ENCODE measurements at regions not wholly inside any gene's neighbourhood (a gene's known extent, or its start where the extent isn't known, plus 50 kb on each side); places are given as distances from the start of the nearest gene placed in this dataset.

- H3K36me3 ChIP-seq (ENCODE audit: insufficient read depth, low read length), result no peaks in the 10 kb centered on the region
- no peaks in the 10 kb centered on the region for H3K9me3 ChIP-seq (ENCODE audit: control insufficient read depth in 1 of 2, insufficient read depth in 1 of 2, low read length in 2 of 2)
- intact Hi-C loops (cut with DNase I, micrococcal nuclease), result no loop called here
- no peak overlapping the region for H3K4me3 Mint-ChIP-seq
- H3K27ac Mint-ChIP-seq, result no peak overlapping the region
- no peaks in the 10 kb centered on the region for H3K36me3 Mint-ChIP-seq (ENCODE audit: low read depth)
- H3K9me3 Mint-ChIP-seq, result no peaks in the 10 kb centered on the region
- ATAC-seq (ENCODE audit: poor library complexity), result no peak
- H3K4me3 ChIP-seq (ENCODE audit: low read length), result no peak overlapping the region
- no peaks in the 10 kb centered on the region for H3K4me1 Mint-ChIP-seq (ENCODE audit: low read depth)
- ChIA-PET CTCF (no interaction called here), POLR2A (no interaction called here)
- no peaks in the 10 kb centered on the region for H3K4me1 ChIP-seq (ENCODE audit: insufficient read depth, low read length)
- no peak overlapping the region for H3K27ac ChIP-seq (ENCODE audit: low read depth in 1 of 2, low read length in 2 of 2)
- no peak for DNase-seq
- no peaks in the 10 kb centered on the region for H3K27me3 Mint-ChIP-seq
- TF ChIP-seq CTCF (IDR thresholded peaks at IDR 0.05), result no peak
- no peaks in the 10 kb centered on the region for H3K27me3 ChIP-seq (ENCODE audit: control insufficient read depth in 1 of 2, insufficient read depth in 2 of 2, low read length in 2 of 2)
Measured at GRCh38 chr2:58640042-58640441, 398.9 kb upstream of the FANCL start.

- no peaks in the 10 kb centered on the region for H3K9me3 ChIP-seq (ENCODE audit: control insufficient read depth in 1 of 2, insufficient read depth in 1 of 2, low read length in 2 of 2)
- no peaks in the 10 kb centered on the region for H3K4me1 Mint-ChIP-seq (ENCODE audit: low read depth)
- H3K27me3 Mint-ChIP-seq, result no peaks in the 10 kb centered on the region
- ChIA-PET CTCF (no interaction called here), POLR2A (no interaction called here)
- no peak for ATAC-seq (ENCODE audit: poor library complexity)
- no peak overlapping the region for H3K4me3 Mint-ChIP-seq
- H3K9me3 Mint-ChIP-seq, result no peaks in the 10 kb centered on the region
- H3K36me3 Mint-ChIP-seq (ENCODE audit: low read depth), result no peaks in the 10 kb centered on the region
- intact Hi-C loops (cut with DNase I, micrococcal nuclease), result no loop called here
- H3K36me3 ChIP-seq (ENCODE audit: insufficient read depth, low read length), result no peaks in the 10 kb centered on the region
- DNase-seq, result no peak
- H3K4me3 ChIP-seq (ENCODE audit: low read length), result no peak overlapping the region
- no peak overlapping the region for H3K27ac ChIP-seq (ENCODE audit: low read depth in 1 of 2, low read length in 2 of 2)
- H3K27ac Mint-ChIP-seq, result no peak overlapping the region
- H3K27me3 ChIP-seq (ENCODE audit: control insufficient read depth in 1 of 2, insufficient read depth in 2 of 2, low read length in 2 of 2), result no peaks in the 10 kb centered on the region
- H3K4me1 ChIP-seq (ENCODE audit: insufficient read depth, low read length), result no peaks in the 10 kb centered on the region
- TF ChIP-seq CTCF (IDR thresholded peaks at IDR 0.05), result no peak
Measured at GRCh38 chr2:58638256-58638805, 397.2 kb upstream of the FANCL start.

GRCh38 chr2:58636872-58637271 lies 395.7 kb upstream of the FANCL start:
- ChIA-PET CTCF (no interaction called here), POLR2A (no interaction called here)
- Histone ChIP-seq H3K9me3 (ENCODE audit: control insufficient read depth in 1 of 2, insufficient read depth in 1 of 2, low read length in 2 of 2) (no peaks in the 10 kb centered on the region), H3K36me3 (ENCODE audit: insufficient read depth, low read length) (no peaks in the 10 kb centered on the region), H3K27ac (ENCODE audit: low read depth in 1 of 2, low read length in 2 of 2) (no peak overlapping the region), H3K4me3 (ENCODE audit: low read length) (no peak overlapping the region), H3K4me1 (ENCODE audit: insufficient read depth, low read length) (no peaks in the 10 kb centered on the region), H3K27me3 (ENCODE audit: control insufficient read depth in 1 of 2, insufficient read depth in 2 of 2, low read length in 2 of 2) (no peaks in the 10 kb centered on the region)
- H3K36me3 Mint-ChIP-seq (ENCODE audit: low read depth), result no peaks in the 10 kb centered on the region
- no peak overlapping the region for H3K27ac Mint-ChIP-seq
- ATAC-seq (ENCODE audit: poor library complexity), result no peak
- H3K4me1 Mint-ChIP-seq (ENCODE audit: low read depth), result no peaks in the 10 kb centered on the region
- no peak for TF ChIP-seq CTCF (IDR thresholded peaks at IDR 0.05)
- no peaks in the 10 kb centered on the region for H3K9me3 Mint-ChIP-seq
- no peaks in the 10 kb centered on the region for H3K27me3 Mint-ChIP-seq
- no peak overlapping the region for H3K4me3 Mint-ChIP-seq
- intact Hi-C loops (cut with DNase I, micrococcal nuclease), result no loop called here
- DNase-seq, result no peak

Data from CD4-positive, alpha-beta T cell (primary cell).